SKM-1 (cell line): ENCODE measurements at regions not wholly inside any gene's neighbourhood (a gene's known extent, or its start where the extent isn't known, plus 50 kb on each side); places are given as distances from the start of the nearest gene placed in this dataset.
A peak's percentile ranks its signal among the peaks of the same experiment; 100 is the strongest.
"Not testable (repeated sequence)": the region's sequence is repeated elsewhere in the genome, so short reads cannot be mapped to it uniquely, and the experiment has no call there.

ENCODE experiments used
- DNase-seq: peaks from one replicate; lab custom pipeline; 2025; ENCODE audit not compliant: unreplicated experiment; lab: John Stamatoyannopoulos, UW

DNA sequence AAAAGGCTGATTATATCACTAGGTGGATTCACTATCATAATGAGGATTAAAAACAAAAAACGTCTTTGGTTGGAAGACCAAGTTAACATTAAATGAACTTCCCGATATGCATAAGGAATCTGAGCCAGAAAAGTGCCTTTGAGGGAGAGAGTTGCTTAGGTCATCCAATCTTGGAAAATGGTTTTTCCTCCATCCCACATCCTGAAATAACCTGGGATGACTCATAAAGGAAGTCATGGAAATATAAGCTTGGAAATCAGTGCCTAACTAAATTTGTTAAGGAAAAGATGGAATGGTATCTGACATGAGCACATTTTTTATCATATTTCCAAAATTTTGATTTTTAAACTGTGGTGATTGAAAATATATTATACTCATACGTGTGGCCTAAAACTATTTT lies 66.0 kb downstream of the KBTBD8 start:
- DNase-seq = no peak

DNA sequence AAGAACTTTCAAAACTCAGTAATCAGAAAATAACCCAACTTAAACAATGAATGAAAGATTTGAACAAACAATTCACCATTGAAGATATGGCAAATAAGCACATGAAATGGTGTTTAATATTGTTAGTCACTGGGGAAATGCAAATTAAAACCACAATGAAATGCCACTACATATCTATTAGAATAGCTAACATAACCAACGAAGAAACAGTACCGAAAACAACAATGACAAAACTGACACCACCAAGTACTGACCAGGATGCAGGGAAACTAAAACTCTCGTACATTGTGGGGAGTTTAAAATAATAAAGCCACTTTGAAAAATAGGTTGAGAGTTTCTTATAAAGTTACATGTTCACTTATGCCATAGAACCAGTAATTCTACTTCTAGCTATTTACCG lies 69.1 kb downstream of the KBTBD8 start:
- DNase-seq = no peak

DNA sequence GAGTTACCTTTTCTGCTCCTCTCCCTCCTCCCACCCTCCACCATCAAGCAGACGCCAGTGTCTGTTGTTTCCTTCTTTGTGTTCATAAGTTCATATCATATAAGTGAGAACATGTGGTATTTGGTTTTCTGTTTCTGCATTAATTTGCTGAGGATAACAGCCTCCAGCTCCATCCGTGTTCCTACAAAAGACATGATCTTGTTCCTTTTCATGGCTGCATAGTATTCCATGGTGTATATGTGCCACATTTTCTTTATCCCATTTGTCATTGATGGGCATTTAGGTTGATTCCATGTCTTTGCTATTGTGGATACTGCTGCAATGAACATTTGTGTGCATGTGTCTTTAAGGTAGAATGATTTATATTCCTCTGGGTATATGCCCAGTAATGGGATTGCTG lies 74.5 kb downstream of the KBTBD8 start:
- DNase-seq = not testable (repeated sequence)

DNA sequence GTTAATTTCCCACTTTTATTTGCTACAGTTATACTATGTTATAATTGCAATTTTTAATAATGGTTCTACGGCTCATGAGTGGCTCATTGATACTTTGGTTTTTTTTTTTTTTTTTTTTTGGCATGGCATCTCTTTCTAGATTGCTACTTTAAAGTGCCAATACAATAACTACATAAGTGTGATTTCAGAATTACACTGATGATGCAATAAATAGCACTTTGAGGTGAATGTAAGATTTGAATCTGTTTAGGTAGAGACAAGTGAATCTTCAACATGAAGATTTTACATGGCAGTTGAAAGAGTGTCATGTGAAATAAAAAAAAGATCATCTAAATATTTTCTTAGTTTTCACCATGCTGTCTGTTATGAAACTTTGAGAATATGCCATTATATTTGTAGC lies 75.7 kb downstream of the KBTBD8 start:
- no peak for DNase-seq

DNA sequence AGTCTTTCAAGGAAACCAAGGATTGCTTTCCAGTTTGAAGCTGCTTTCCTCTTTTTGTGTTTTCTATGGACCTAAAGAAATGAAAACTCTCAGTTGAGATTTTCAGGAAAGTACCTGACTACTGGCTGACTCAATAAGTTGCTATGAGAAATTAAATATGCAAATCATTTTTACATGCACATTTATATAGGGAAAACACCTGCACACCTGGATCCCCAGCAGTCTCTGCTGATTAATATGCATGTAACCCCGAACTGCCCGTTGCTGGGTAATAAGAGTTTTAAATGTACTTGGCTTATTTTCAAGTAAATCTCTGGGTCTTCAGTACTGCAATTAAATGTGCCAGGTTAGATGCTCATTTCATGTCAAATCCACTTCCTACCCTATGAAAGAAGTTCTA lies 77.2 kb downstream of the KBTBD8 start:
- no peak for DNase-seq

DNA sequence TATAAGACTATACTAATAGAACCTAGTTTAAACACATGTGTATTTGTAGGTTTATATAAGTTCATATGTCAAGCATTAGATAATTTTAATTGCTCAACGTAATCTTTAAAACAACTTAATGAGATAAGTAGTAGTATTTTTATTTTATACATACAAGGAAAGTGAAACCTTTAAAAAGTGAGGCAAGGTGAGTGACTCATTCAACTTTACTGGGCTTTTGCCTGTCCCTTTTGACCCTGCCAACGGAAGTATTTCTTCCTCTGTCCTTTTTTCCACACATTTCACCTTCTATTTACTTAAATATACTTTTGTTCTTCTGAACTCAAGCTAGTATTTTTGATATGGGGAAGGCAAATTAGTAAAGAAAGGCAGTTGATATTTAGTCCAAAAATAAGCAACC lies 78.5 kb downstream of the KBTBD8 start:
- no peak for DNase-seq

DNA sequence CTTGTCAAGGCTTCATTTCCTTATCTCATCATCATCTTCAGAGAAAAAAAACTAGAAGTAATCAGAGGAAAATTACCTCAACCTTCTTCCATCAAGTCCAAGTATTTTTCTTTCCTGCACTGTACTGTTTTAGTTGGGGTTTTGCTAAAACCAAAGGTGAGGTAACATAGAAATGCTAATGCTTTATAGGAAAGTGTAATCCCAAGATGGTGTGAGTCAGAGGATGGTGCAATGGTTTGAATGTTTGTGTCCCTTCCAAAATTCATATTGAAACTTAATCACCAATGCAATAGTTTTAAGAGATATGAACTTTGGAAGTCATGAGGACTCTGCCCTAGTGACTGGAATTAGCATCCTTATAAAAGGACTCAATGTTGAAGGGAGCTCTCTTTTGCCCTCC lies 79.5 kb downstream of the KBTBD8 start:
- no peak for DNase-seq

DNA sequence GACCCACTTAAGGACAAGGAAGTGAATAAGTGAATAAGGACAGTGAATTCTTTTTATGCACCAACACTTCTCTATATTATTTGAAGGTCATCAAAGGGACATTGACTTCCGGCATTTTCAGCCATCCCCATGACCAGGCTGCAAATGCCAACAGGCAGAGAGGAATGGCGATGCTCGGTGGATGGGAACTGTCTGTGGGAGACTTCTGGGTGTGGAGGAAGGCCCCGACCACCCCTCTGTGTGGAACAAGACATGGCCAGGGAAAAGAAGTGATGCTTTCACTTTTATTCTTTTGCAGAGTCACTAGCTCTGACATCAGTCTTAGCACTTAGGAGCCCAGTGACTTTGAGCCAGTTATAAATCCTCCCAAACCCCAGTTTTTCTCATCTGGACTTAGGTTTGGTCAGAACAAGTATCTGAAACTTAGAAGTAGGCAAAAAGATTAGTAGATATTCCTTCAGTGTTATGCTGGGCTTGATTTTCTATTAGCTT lies 84.5 kb downstream of the KBTBD8 start:
- DNase-seq = no peak

DNA sequence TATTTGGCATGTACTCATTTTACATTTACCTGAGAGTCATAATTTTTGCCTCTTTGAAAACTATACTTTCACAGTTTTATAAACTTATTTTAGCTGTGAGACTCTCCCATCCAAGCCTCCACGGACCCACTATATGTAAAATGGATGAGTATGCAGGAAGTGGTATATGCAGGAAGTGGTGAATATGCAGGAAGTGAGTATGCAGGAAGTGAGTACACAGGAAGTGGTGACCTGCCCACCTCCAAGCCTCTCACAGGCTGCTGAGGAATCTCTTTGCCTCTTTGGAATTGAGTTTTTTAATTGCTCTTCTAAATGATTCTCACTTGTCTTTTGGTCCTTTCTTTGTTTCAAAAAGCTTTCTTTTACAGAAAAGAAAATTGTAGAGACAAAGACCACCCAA lies 85.2 kb downstream of the KBTBD8 start:
- DNase-seq = peak; percentile 8

DNA sequence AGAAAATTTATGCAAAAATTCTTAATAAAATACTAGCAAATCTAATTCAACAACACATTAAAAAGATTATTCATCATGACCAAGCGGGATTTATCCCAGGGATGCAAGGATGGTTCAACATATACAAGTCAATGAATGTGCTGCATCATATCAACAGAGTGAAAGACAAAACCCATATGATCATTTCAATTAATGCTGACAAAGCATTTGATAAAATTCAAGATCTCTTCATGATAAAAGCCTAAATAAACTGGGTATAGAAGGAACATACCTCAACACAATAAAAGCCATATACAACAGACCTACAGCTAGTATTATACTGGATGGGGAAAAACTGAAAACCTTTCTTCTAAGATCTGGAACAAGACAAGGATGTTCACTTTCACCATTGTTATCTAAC lies 89.7 kb downstream of the KBTBD8 start:
- no peak for DNase-seq

DNA sequence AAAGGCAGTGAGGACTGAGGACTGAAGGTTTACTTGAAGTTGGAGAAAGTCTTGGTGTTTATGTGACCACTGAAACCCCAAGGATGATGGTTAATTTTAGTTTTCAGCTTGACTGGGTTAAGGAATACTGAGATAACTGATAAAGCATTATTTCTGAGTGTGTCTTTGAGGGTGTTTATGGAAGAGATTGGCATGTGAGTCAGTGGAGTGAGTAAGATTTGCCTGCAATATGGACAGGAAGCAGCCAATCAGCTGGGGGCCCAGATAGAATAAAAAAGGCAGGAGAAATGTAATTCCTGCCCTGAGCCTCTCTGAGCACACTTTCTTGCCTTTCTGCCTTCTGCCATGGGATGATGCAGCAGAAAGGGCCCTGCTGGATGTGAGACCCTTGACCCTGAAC lies 92.4 kb downstream of the KBTBD8 start:
- no peak for DNase-seq

DNA sequence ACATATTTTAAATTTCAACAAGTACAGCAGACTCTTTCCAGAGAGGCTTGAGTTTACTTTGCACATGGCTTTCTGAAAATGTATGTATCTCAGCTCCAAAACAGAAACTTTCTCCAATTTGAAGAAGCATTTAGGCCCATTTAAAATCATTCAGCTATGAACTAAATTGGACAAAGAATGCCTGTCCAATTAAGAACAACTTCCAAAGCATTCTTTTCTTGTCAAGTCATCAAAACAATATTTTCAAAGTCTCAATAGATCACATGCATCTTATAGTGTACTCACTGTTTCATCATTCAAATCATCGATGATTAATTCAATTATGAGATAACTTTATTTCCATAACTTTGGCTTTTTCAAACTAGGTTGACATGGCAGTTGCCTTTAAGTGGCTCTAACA lies 95.2 kb downstream of the KBTBD8 start:
- no peak for DNase-seq

DNA sequence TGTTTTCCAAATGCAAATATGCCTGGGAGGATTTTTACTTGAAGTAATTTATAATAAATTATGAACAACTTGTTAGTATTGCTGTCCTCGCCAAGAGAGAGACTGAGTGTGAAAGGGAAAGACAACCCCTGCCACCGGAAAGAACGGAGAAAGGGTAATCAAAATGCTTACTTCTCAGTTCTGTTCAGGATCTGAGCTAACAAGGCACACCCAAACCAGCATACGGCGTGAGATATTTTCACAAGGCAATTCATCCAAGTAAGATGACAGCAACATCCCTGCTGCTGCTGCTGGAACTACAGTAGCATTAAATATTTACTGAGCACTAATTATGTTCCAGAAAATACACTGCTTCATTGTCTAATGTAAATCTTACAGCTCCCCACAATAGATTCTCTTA lies 96.1 kb downstream of the KBTBD8 start:
- DNase-seq = no peak

DNA sequence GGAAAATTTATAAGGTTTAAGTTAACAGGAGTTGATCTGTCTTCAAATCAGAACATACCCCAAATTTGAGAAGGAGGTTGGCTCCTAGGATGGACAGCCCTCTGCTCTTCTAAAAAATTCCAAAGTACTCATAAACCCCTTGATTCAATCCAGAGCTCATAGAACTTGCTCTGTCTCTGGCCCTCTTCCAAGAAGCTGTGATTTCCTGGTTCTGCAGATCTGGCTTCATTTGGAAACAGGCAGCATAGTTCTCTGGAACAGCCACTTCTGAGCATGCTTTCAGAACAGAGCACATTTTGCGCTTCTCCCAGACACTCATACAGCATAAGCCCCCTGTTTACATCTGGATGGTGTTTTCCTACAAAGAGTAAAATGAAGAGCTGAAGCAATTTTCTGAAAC lies 96.7 kb downstream of the KBTBD8 start:
- DNase-seq = no peak

DNA sequence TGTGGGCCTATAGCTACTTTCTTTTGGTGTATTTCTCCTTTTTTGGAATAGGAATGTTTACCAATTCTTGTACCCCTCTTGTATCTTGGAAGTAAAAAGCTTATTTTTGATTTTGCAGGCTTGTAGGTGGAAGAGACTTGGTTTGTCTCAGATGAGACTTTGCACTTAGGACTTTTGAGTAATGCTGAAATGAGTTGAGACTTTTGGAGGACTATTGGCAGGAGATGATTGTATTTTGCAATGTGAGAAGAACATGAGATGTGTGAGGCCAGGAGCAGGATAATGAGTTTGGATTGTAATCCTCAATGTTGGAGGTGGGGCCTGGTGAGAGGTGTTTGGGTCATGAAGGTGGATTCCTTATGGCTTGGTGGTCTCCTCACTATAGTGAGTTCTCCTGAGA lies 106.3 kb downstream of the KBTBD8 start:
- no peak for DNase-seq

DNA sequence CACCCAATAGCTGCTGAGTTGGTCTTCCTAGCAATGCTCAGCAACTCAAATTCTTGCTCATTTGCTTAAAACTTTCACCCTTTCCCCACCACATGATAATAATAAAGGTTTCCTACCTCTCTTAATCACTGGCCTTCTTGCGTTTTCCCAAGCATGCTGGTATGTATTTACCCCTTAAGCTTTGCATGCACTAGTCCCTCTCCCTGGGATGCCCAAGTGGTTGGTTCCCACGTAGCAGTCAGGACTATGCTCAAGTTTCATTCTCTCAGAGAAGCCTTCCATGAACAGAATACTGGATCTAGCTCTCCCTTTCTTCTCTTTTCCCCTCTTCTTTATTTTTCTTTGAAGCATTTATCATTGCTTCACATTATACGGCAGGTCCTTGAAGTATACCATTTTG lies 108.8 kb downstream of the KBTBD8 start:
- no peak for DNase-seq

DNA sequence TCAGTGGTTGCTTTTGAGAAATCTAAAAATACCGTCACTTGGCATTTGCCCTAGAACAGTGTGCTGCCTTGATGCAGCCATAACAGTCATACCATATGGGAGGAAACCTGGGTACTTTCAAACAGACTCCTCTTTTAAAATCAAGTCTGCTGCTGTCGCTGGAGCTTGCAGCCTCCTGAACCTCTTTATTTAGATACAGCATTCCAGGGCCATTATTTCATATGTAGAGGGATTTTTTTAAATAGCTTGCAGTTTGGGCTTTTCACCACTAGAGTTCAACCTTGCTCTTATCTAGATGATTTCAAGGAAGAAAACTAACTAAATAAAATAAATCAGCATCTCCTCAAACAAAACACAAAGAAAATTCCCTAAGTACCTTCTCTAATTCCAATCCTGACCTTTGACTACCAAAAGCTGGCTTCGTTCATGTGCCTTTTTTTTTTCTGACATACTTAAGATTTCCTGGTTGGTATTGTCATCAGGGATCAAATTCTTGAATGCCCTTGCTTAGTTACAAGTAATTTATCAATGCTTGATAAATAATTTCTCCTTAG lies 111.6 kb downstream of the KBTBD8 start:
- DNase-seq = no peak

DNA sequence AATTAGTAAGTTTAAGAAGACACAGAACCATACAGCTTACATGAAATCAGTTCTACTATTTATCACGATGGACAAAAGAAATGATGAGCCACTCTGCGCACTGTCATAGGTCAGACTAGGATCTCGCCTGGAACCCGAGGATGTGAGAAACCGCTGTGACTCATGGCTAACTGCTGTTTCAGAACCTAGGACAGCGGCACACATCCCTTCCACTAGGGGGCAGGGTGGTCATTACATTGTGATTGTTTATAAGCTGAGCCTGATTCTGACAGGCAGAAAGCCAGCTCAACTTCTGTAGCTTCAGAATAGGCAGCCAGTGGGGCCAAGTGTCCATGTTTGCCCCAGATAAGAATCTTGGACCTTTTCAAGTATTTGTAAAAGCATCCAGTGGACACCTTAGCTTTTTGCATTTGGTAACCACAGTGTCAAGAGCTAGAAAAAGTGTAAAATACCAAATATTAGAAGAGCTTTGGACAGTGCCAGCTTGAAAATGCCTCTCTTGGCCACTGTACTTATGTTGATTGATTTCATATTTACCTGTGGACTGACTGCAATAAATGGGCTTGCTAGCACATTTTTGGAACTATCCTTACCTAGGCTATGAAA lies 115.8 kb downstream of the KBTBD8 start:
- DNase-seq = peak; percentile 39

DNA sequence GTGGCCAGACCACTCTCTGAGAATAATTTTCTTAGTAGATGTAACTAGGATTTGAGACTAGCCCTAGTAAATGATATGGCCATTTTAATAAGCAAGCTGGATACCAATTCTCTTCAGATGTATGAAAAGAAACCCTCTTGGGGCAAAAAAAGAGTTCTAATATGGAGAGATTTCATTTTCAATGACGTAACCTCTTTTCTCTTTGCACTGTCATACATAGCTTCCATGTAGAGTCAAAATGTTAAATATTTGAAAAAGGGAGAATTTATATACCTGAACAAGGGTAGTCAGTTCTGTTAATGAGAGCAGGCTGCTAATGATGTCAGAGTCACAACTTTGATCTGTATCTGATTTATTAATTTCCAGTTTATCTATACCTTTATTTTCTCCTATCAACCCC lies 120.0 kb downstream of the KBTBD8 start:
- DNase-seq = no peak

DNA sequence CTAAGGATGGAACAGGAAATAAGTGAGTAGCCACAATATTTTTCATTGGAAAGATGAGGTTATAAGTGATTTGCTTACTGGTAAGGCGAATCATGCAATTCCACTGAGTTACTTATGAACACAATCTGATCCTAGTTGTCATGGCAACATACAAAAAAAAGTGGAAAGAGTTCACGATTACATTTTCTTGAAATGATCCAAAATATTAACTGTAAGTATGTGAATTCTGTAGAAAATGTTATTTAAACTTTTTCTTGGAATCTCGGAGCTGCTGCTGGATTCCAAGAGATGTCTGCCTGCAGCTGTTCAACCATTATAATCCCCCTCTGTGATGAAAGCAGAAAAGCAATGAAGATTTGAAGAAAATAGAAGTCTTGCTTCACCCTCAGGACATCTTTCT lies 120.5 kb downstream of the KBTBD8 start:
- no peak for DNase-seq

DNA sequence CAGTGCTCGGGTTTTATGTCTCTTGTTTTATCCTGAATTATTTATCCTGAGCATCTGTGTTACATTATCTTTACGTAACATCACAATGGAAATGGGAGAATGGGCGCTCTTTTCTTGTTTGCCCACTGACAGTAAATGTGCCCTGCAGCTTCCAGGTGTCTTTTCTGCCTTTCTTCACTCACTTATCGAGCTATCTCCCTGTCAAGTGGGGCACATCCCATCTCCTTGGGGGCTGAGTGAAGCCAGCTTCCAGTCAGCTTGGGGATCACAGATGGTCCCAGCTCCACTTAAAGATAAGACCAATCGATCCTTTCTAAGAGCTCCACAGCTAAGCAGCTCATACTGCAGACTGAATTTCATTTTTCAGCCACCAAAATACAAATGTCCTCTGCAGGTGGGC lies 125.8 kb downstream of the KBTBD8 start:
- DNase-seq = no peak

DNA sequence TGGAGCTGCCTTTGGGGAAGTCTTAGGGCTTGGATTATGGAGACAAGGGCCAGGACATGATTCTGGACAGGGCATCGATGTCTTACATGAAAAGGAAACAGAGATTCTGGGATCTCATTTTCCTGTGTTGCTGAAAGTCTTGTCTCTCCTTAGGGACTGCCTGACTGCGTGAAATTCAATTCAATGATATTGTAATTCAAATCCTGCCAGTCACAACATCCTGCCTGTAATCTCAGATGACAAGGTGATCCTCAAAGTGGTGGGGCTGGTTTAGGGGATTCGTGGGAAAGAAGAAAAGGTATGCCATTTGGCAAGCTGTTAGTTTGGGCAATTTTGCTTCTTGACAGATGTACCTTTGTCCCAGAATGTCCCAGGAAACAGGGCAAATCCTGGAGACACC lies 129.1 kb downstream of the KBTBD8 start:
- DNase-seq = no peak

DNA sequence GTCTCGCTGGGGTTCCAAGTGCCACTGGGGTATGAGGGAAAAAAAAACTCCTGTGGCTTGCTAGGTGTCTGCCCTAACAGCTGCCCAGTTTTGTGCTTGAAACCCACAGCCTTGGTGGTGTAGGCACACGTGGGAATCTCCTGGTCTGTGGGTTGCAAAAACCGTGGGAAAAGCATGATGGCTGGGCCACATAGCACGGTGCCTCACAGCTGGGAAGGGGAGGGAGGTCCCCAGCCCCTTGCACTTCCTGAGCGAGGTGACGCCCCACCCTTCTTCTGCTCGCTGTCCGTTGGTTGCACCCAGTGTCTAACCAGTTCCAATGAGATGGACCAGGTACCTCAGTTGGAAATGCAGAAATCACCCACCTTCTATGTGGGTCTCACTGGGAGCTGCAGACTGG lies 144.3 kb downstream of the KBTBD8 start:
- no peak for DNase-seq
